ENCODE measurements at regions not wholly inside any gene's neighbourhood (a gene's known extent, or its start where the extent isn't known, plus 50 kb on each side); places are given as distances from the start of the nearest gene placed in this dataset.

GRCh38 chr14:75361751-75362433 is 65.9 kb upstream of the JDP2 start:
- no peaks in the 10 kb centered on the region for H3K9me3 Mint-ChIP-seq
- intact Hi-C loops (cut with micrococcal nuclease): no loop called here
- H3K36me3 Mint-ChIP-seq (ENCODE audit: low read depth): no peaks in the 10 kb centered on the region
- no peak overlapping the region for H3K27ac Mint-ChIP-seq
- no peak overlapping the region for H3K4me3 Mint-ChIP-seq
- DNase-seq (ENCODE audit: low spot score): no peak
- H3K4me1 Mint-ChIP-seq (ENCODE audit: low read depth): peaks cover 17% of the 10 kb centered on the region
- H3K27me3 Mint-ChIP-seq (ENCODE audit: insufficient read depth): peaks cover 17% of the 10 kb centered on the region

GRCh38 chr14:75363130-75363529 is 64.7 kb upstream of the JDP2 start:
- no peaks in the 10 kb centered on the region for H3K9me3 Mint-ChIP-seq
- intact Hi-C loops (cut with micrococcal nuclease): no loop called here
- peaks cover 17% of the 10 kb centered on the region for H3K27me3 Mint-ChIP-seq (ENCODE audit: insufficient read depth)
- no peak for DNase-seq (ENCODE audit: low spot score)
- H3K36me3 Mint-ChIP-seq (ENCODE audit: low read depth): no peaks in the 10 kb centered on the region
- no peak overlapping the region for H3K4me3 Mint-ChIP-seq
- H3K27ac Mint-ChIP-seq: no peak overlapping the region
- peaks cover 17% of the 10 kb centered on the region for H3K4me1 Mint-ChIP-seq (ENCODE audit: low read depth)

- Mint-ChIP-seq H3K4me3 (no peak overlapping the region), H3K4me1 (ENCODE audit: low read depth) (peaks cover 17% of the 10 kb centered on the region), H3K27me3 (ENCODE audit: insufficient read depth) (peaks cover 23% of the 10 kb centered on the region), H3K9me3 (peaks cover 1% of the 10 kb centered on the region), H3K36me3 (ENCODE audit: low read depth) (no peaks in the 10 kb centered on the region), H3K27ac (no peak overlapping the region)
- DNase-seq (ENCODE audit: low spot score): no peak
- intact Hi-C loops (cut with micrococcal nuclease): no loop called here
These were observed 64.1 kb upstream of the JDP2 start for GRCh38 chr14:75363570-75364227.

- Mint-ChIP-seq H3K4me3 (no peak overlapping the region), H3K36me3 (ENCODE audit: low read depth) (no peaks in the 10 kb centered on the region), H3K27me3 (ENCODE audit: insufficient read depth) (peaks cover 13% of the 10 kb centered on the region), H3K4me1 (ENCODE audit: low read depth) (peaks cover 17% of the 10 kb centered on the region), H3K27ac (no peak overlapping the region), H3K9me3 (peaks cover 3% of the 10 kb centered on the region)
- DNase-seq (ENCODE audit: low spot score): no peak
- intact Hi-C loops (cut with micrococcal nuclease): loop anchor here (1.0 kb wide), 1 partner anchor 54 kb away; no protein-coding TSS in a partner anchor
These were observed 62.7 kb upstream of the JDP2 start for GRCh38 chr14:75365116-75365515.

- intact Hi-C loops (cut with micrococcal nuclease): no loop called here
- peaks cover 3% of the 10 kb centered on the region for H3K9me3 Mint-ChIP-seq
- peaks cover 17% of the 10 kb centered on the region for H3K4me1 Mint-ChIP-seq (ENCODE audit: low read depth)
- H3K36me3 Mint-ChIP-seq (ENCODE audit: low read depth): no peaks in the 10 kb centered on the region
- DNase-seq (ENCODE audit: low spot score): no peak
- peaks cover 22% of the 10 kb centered on the region for H3K27me3 Mint-ChIP-seq (ENCODE audit: insufficient read depth)
- no peak overlapping the region for H3K27ac Mint-ChIP-seq
- H3K4me3 Mint-ChIP-seq: no peak overlapping the region
These were observed 60.9 kb upstream of the JDP2 start for GRCh38 chr14:75366963-75367362.

- intact Hi-C loops (cut with micrococcal nuclease): no loop called here
- Mint-ChIP-seq H3K27ac (no peak overlapping the region), H3K27me3 (ENCODE audit: insufficient read depth) (peaks cover 26% of the 10 kb centered on the region), H3K9me3 (peaks cover 3% of the 10 kb centered on the region), H3K4me1 (ENCODE audit: low read depth) (peaks cover 17% of the 10 kb centered on the region), H3K36me3 (ENCODE audit: low read depth) (no peaks in the 10 kb centered on the region), H3K4me3 (no peak overlapping the region)
- DNase-seq (ENCODE audit: low spot score): no peak
These were observed 59.5 kb upstream of the JDP2 start for GRCh38 chr14:75368333-75368732.

GRCh38 chr14:75369506-75369905 is 58.3 kb upstream of the JDP2 start:
- H3K4me3 Mint-ChIP-seq: no peak overlapping the region
- H3K36me3 Mint-ChIP-seq (ENCODE audit: low read depth): no peaks in the 10 kb centered on the region
- DNase-seq (ENCODE audit: low spot score): no peak
- H3K27me3 Mint-ChIP-seq (ENCODE audit: insufficient read depth): peaks cover 25% of the 10 kb centered on the region
- peaks cover 9% of the 10 kb centered on the region for H3K4me1 Mint-ChIP-seq (ENCODE audit: low read depth)
- H3K9me3 Mint-ChIP-seq: peaks cover 3% of the 10 kb centered on the region
- intact Hi-C loops (cut with micrococcal nuclease): no loop called here
- no peak overlapping the region for H3K27ac Mint-ChIP-seq

- Mint-ChIP-seq H3K4me1 (ENCODE audit: low read depth) (peaks cover 4% of the 10 kb centered on the region), H3K36me3 (ENCODE audit: low read depth) (no peaks in the 10 kb centered on the region), H3K27me3 (ENCODE audit: insufficient read depth) (peaks cover 25% of the 10 kb centered on the region), H3K4me3 (no peak overlapping the region), H3K27ac (no peak overlapping the region), H3K9me3 (peaks cover 3% of the 10 kb centered on the region)
- DNase-seq (ENCODE audit: low spot score): no peak
- intact Hi-C loops (cut with micrococcal nuclease): no loop called here
These were observed 57.2 kb upstream of the JDP2 start for GRCh38 chr14:75370416-75371205.

GRCh38 chr14:75371297-75371696 is 56.5 kb upstream of the JDP2 start:
- no peak for DNase-seq (ENCODE audit: low spot score)
- Mint-ChIP-seq H3K9me3 (peaks cover 3% of the 10 kb centered on the region), H3K4me3 (no peak overlapping the region), H3K4me1 (ENCODE audit: low read depth) (no peaks in the 10 kb centered on the region), H3K36me3 (ENCODE audit: low read depth) (no peaks in the 10 kb centered on the region), H3K27me3 (ENCODE audit: insufficient read depth) (peaks cover 25% of the 10 kb centered on the region), H3K27ac (no peak overlapping the region)
- intact Hi-C loops (cut with micrococcal nuclease): no loop called here

GRCh38 chr14:75372260-75372659 is 55.6 kb upstream of the JDP2 start:
- Mint-ChIP-seq H3K4me3 (no peak overlapping the region), H3K4me1 (ENCODE audit: low read depth) (no peaks in the 10 kb centered on the region), H3K9me3 (peaks cover 3% of the 10 kb centered on the region), H3K27me3 (ENCODE audit: insufficient read depth) (peaks cover 21% of the 10 kb centered on the region), H3K36me3 (ENCODE audit: low read depth) (no peaks in the 10 kb centered on the region), H3K27ac (no peak overlapping the region)
- intact Hi-C loops (cut with micrococcal nuclease): no loop called here
- no peak for DNase-seq (ENCODE audit: low spot score)

- Mint-ChIP-seq H3K4me3 (no peak overlapping the region), H3K4me1 (ENCODE audit: low read depth) (no peaks in the 10 kb centered on the region), H3K9me3 (peaks cover 3% of the 10 kb centered on the region), H3K27me3 (ENCODE audit: insufficient read depth) (peaks cover 23% of the 10 kb centered on the region), H3K36me3 (ENCODE audit: low read depth) (no peaks in the 10 kb centered on the region), H3K27ac (no peak overlapping the region)
- intact Hi-C loops (cut with micrococcal nuclease): no loop called here
- DNase-seq (ENCODE audit: low spot score): no peak
These were observed 54.7 kb upstream of the JDP2 start for GRCh38 chr14:75373133-75373532.

- Mint-ChIP-seq H3K4me3 (no peak overlapping the region), H3K4me1 (ENCODE audit: low read depth) (no peaks in the 10 kb centered on the region), H3K9me3 (peaks cover 2% of the 10 kb centered on the region), H3K27me3 (ENCODE audit: insufficient read depth) (peaks cover 21% of the 10 kb centered on the region), H3K27ac (no peak overlapping the region), H3K36me3 (ENCODE audit: low read depth) (no peaks in the 10 kb centered on the region)
- DNase-seq (ENCODE audit: low spot score): no peak
- intact Hi-C loops (cut with micrococcal nuclease): no loop called here
These were observed 54.2 kb upstream of the JDP2 start for GRCh38 chr14:75373616-75374015.

GRCh38 chr14:75374911-75375310 is 52.9 kb upstream of the JDP2 start:
- no peak for DNase-seq (ENCODE audit: low spot score)
- Mint-ChIP-seq H3K4me3 (no peak overlapping the region), H3K36me3 (ENCODE audit: low read depth) (no peaks in the 10 kb centered on the region), H3K9me3 (no peaks in the 10 kb centered on the region), H3K27ac (no peak overlapping the region), H3K4me1 (ENCODE audit: low read depth) (no peaks in the 10 kb centered on the region), H3K27me3 (ENCODE audit: insufficient read depth) (peaks cover 19% of the 10 kb centered on the region)
- intact Hi-C loops (cut with micrococcal nuclease): no loop called here

All from activated T-helper 1 cell treated with anti-CD3 and anti-CD28 coated beads, Interleukin-12 subunit alpha, Interleukin-12 subunit beta, Interleukin-2, Interleukin-4 antibody, amounts not matched to agents 30 ng/mL and 10 ng/mL and 1 ng/mL, durations not matched to agents 14 hours and 24 hours and 36 hours (primary cell).